OCI-LY3 (cell line): ENCODE measurements at regions not wholly inside any gene's neighbourhood (a gene's known extent, or its start where the extent isn't known, plus 50 kb on each side); places are given as distances from the start of the nearest gene placed in this dataset.

ENCODE experiments used
- H2AFZ ChIP-seq: fragments of 200-600, 300-600 bp; shearing (Covaris generic); 2 replicates; pipeline ENCODE4 v1.6.0; 2014; ENCODE audit warnings: antibody characterized with exemption, low read depth, low read length
- H3K27ac ChIP-seq: fragments of 200-600, 300-600 bp; sonication (generic); 2 replicates; pipeline ENCODE4 v1.5.1; 2014; ENCODE audit warnings: mild to moderate bottlenecking, low read length, moderate library complexity, mixed read lengths
- H3K27me3 ChIP-seq: fragments of 200-600, 300-600 bp; sonication (generic); 2 replicates; pipeline ENCODE4 v1.6.1; 2014; ENCODE audit warnings: low read depth, low read length, mixed read lengths
- H3K36me3 ChIP-seq: fragments of 200-600, 300-600 bp; sonication (generic); replicated peaks from 2 replicates; pipeline ENCODE3; 2014; ENCODE audit warnings: low read depth, low read length, mixed read lengths
- H3K4me1 ChIP-seq: fragments of 300-600, 200-600 bp; sonication (generic); 2 replicates; pipeline ENCODE4 v1.6.1; 2014; ENCODE audit warnings: low read length, mixed read lengths
- H3K4me2 ChIP-seq: fragments of 200-600, 300-600 bp; sonication (generic); 2 replicates; pipeline ENCODE4 v1.6.1; 2014; ENCODE audit warnings: low read length, mixed read lengths
- H3K4me3 ChIP-seq: fragments of 300-600, 200-600 bp; sonication (generic); 2 replicates; pipeline ENCODE4 v1.5.1; 2014; ENCODE audit warnings: antibody characterized with exemption, mild to moderate bottlenecking, low read length, moderate library complexity
- H3K79me2 ChIP-seq: fragments of 300-600, 200-600 bp; shearing (Covaris generic); 2 replicates; pipeline ENCODE4 v1.6.1; 2014; ENCODE audit warnings: mild to moderate bottlenecking, low read length, mixed read lengths
- H3K9ac ChIP-seq: fragments of 300-600, 200-600 bp; shearing (Covaris generic); 2 replicates; pipeline ENCODE4 v1.6.0; 2014; ENCODE audit warnings: mild to moderate bottlenecking, low read length, moderate library complexity
- H3K9me3 ChIP-seq: fragments of 200-600, 300-600 bp; shearing (Covaris generic); 2 replicates; pipeline ENCODE4 v1.6.1; 2014; ENCODE audit warnings: low read length, mixed read lengths; ENCODE audit not compliant: insufficient read depth
- H4K20me1 ChIP-seq: fragments of 200-600, 300-600 bp; sonication (generic); 2 replicates; pipeline ENCODE4 v1.6.1; 2016; ENCODE audit warnings: low read length, mixed read lengths; ENCODE audit not compliant: insufficient read depth
- CTCF ChIP-seq: fragments of 200-600, 300-600 bp; sonication (generic); IDR thresholded peaks from 2 replicates; pipeline ENCODE4 v1.5.1; 2014; ENCODE audit warnings: antibody characterized with exemption, low read length, low read depth
- EZH2phosphoT487 ChIP-seq: fragments of 200-600 bp; shearing (Covaris generic); IDR thresholded peaks from 2 replicates; pipeline ENCODE4 v1.6.1; 2018; ENCODE audit warnings: antibody characterized with exemption, mixed run types, low read depth

GRCh38 chr4:81622474-81623184, 150.9 kb upstream of the RASGEF1B start:
- no peaks in the 10 kb centered on the region for H3K9me3 ChIP-seq
- H4K20me1 ChIP-seq: no peaks in the 10 kb centered on the region
- H2AFZ ChIP-seq: no peak overlapping the region
- no peak overlapping the region for H3K4me2 ChIP-seq
- H3K27ac ChIP-seq: no peak overlapping the region
- H3K4me3 ChIP-seq: no peak overlapping the region
- no peaks in the 10 kb centered on the region for H3K79me2 ChIP-seq
- H3K36me3 ChIP-seq: no peaks in the 10 kb centered on the region
- H3K9ac ChIP-seq: no peak overlapping the region
- no peaks in the 10 kb centered on the region for H3K27me3 ChIP-seq
- TF ChIP-seq CTCF: no peak
- TF ChIP-seq EZH2phosphoT487: no peak
- H3K4me1 ChIP-seq: peaks cover 28% of the 10 kb centered on the region

- no peak overlapping the region for H3K27ac ChIP-seq
- H3K9ac ChIP-seq: peak overlapping the region; percentile 13; the same call in 1 of the 2 replicates
- peak overlapping the region; percentile 70 for H3K4me2 ChIP-seq
- no peaks in the 10 kb centered on the region for H3K27me3 ChIP-seq
- no peaks in the 10 kb centered on the region for H3K9me3 ChIP-seq
- peak overlapping the region; percentile 51 for H3K4me3 ChIP-seq
- H3K4me1 ChIP-seq: peaks cover 28% of the 10 kb centered on the region
- H3K36me3 ChIP-seq: no peaks in the 10 kb centered on the region
- no peak overlapping the region for H2AFZ ChIP-seq
- H3K79me2 ChIP-seq: no peaks in the 10 kb centered on the region
- H4K20me1 ChIP-seq: no peaks in the 10 kb centered on the region
- no peak for TF ChIP-seq CTCF
- TF ChIP-seq EZH2phosphoT487: no peak
Observed at GRCh38 chr4:81622028-81622427, 150.3 kb upstream of the RASGEF1B start.

GRCh38 chr4:81621490-81621889, 149.8 kb upstream of the RASGEF1B start:
- H3K27ac ChIP-seq: peak overlapping the region; percentile 30
- TF ChIP-seq CTCF (no peak), EZH2phosphoT487 (no peak)
- no peak overlapping the region for H2AFZ ChIP-seq
- H3K9ac ChIP-seq: peak overlapping the region; percentile 13; the same call in 1 of the 2 replicates
- no peaks in the 10 kb centered on the region for H3K36me3 ChIP-seq
- H3K79me2 ChIP-seq: no peaks in the 10 kb centered on the region
- peaks cover 28% of the 10 kb centered on the region for H3K4me1 ChIP-seq
- no peaks in the 10 kb centered on the region for H3K9me3 ChIP-seq
- peak overlapping the region; percentile 51 for H3K4me3 ChIP-seq
- H4K20me1 ChIP-seq: no peaks in the 10 kb centered on the region
- no peaks in the 10 kb centered on the region for H3K27me3 ChIP-seq
- peak overlapping the region; percentile 70 for H3K4me2 ChIP-seq

GRCh38 chr4:81620442-81620841, 148.7 kb upstream of the RASGEF1B start:
- H3K4me2 ChIP-seq: no peak overlapping the region

More at GRCh38 chr4:81620442-81620841, 148.7 kb upstream of the RASGEF1B start:
- no peak overlapping the region for H3K9ac ChIP-seq
- no peak for TF ChIP-seq CTCF
- no peak for TF ChIP-seq EZH2phosphoT487
- no peaks in the 10 kb centered on the region for H3K79me2 ChIP-seq
- H3K9me3 ChIP-seq: no peaks in the 10 kb centered on the region
- no peaks in the 10 kb centered on the region for H3K27me3 ChIP-seq
- no peak overlapping the region for H3K4me3 ChIP-seq
- H2AFZ ChIP-seq: no peak overlapping the region
- H4K20me1 ChIP-seq: no peaks in the 10 kb centered on the region
- no peak overlapping the region for H3K27ac ChIP-seq
- peaks cover 25% of the 10 kb centered on the region for H3K4me1 ChIP-seq
- H3K36me3 ChIP-seq: no peaks in the 10 kb centered on the region
